SK-N-SH (cell line): ENCODE measurements at regions not wholly inside any gene's neighbourhood (a gene's known extent, or its start where the extent isn't known, plus 50 kb on each side); places are given as distances from the start of the nearest gene placed in this dataset.

Experiments used
- CTCF ChIA-PET: fragments of 300-600, 350-600 bp; formaldehyde crosslinking; extraction: SDS; loops from one replicate; lab custom pipeline; 2021; lab: Yijun Ruan, JAX
- POLR2A ChIA-PET: fragments of 350-600 bp; sonication (Branson Sonifier 250); formaldehyde crosslinking; extraction: SDS; loops from one replicate; lab custom pipeline; 2020; ENCODE audit warnings: antibody characterized with exemption, inconsistent platforms; lab: Yijun Ruan, JAX
- DNase-seq: peaks from one replicate; pipeline ENCODE4 v3.0.0; 2012
- H2AFZ ChIP-seq: fragments of 200-600 bp; sonication (generic); 2 replicates; pipeline ENCODE4 v1.8.1; 2016; ENCODE audit warnings: antibody characterized with exemption, mild to moderate bottlenecking, low read depth
- H3F3A ChIP-seq: fragments of 200-600 bp; sonication (generic); replicated peaks from 2 replicates; pipeline ENCODE3; 2016; ENCODE audit warnings: antibody characterized with exemption, mild to moderate bottlenecking; ENCODE audit not compliant: insufficient read depth
- H3K27ac ChIP-seq, 2 experiments: fragments of 200-500 bp in 1 of 2; fragments of 200-600 bp in 1 of 2; sonication (Bioruptor generic) in 1 of 2; sonication (generic), shearing (Covaris generic) in 1 of 2; 2 replicates each; pipeline versions ENCODE4 v1.5.1 to v1.6.1; 2014 to 2016; ENCODE audit warnings: low read depth in 2 of 2, inconsistent platforms in 1 of 2, low read length in 1 of 2, mild to moderate bottlenecking in 1 of 2, mixed read lengths in 1 of 2
- H3K27me3 ChIP-seq: fragments of 200-600 bp; sonication (generic), shearing (Covaris generic); 2 replicates; pipeline ENCODE4 v1.6.1; 2016; ENCODE audit warnings: mixed run types; ENCODE audit not compliant: insufficient read depth
- H3K36me3 ChIP-seq, 2 experiments: fragments of 200-500 bp in 1 of 2; fragments of 200-600 bp in 1 of 2; sonication (Bioruptor generic) in 1 of 2; sonication (generic) in 1 of 2; replicated peaks in 1 of 2; 2 replicates each; pipeline versions ENCODE3 to v1.5.1; 2014 to 2016; ENCODE audit warnings: low read length in 1 of 2, mild to moderate bottlenecking in 1 of 2; ENCODE audit not compliant: insufficient read depth in 2 of 2, control insufficient read depth in 1 of 2
- H3K4me1 ChIP-seq, 2 experiments: fragments of 200-500 bp in 1 of 2; fragments of 200-600 bp in 1 of 2; sonication (Bioruptor generic) in 1 of 2; sonication (generic), shearing (Covaris generic) in 1 of 2; 2 replicates each; pipeline versions ENCODE4 v1.5.1 to v1.6.1; 2014 to 2016; ENCODE audit warnings: low read depth in 1 of 2, low read length in 1 of 2, mixed run types in 1 of 2; ENCODE audit not compliant: insufficient read depth in 2 of 2, control insufficient read depth in 1 of 2
- H3K4me2 ChIP-seq: fragments of 200-600 bp; sonication (generic), shearing (Covaris generic); 2 replicates; pipeline ENCODE4 v1.6.1; 2017; ENCODE audit warnings: mixed run types
- H3K4me3 ChIP-seq, 2 experiments: fragments of 200-500 bp in 1 of 2; fragments of 200-600 bp in 1 of 2; sonication (Bioruptor generic) in 1 of 2; sonication (generic), shearing (Covaris generic) in 1 of 2; 2 replicates each; pipeline versions ENCODE4 v1.5.1 to v1.8.1; 2014 to 2016; ENCODE audit warnings: low read depth in 2 of 2, inconsistent platforms in 1 of 2, low read length in 1 of 2, mild to moderate bottlenecking in 1 of 2, mixed read lengths in 1 of 2, moderate library complexity in 1 of 2
- H3K79me2 ChIP-seq: fragments of 200-600 bp; sonication (generic); 2 replicates; pipeline ENCODE4 v1.8.1; 2017; ENCODE audit warnings: mild to moderate bottlenecking; ENCODE audit not compliant: insufficient read depth
- H3K9ac ChIP-seq: fragments of 200-600 bp; sonication (generic); 2 replicates; pipeline ENCODE4 v1.6.1; 2017; ENCODE audit warnings: mixed run types
- H3K9me2 ChIP-seq: fragments of 200-600 bp; sonication (generic); 2 replicates; pipeline ENCODE4 v1.6.1; 2017; ENCODE audit warnings: mixed run types
- H3K9me3 ChIP-seq: fragments of 200-600 bp; sonication (generic); 2 replicates; pipeline ENCODE4 v1.6.1; 2017; ENCODE audit warnings: mixed run types, mild to moderate bottlenecking, moderate library complexity
- H4K20me1 ChIP-seq: fragments of 200-600 bp; sonication (generic); 2 replicates; pipeline ENCODE4 v1.6.1; 2017; ENCODE audit warnings: mild to moderate bottlenecking, mixed run types; ENCODE audit not compliant: insufficient read depth
- GATA2 ChIP-seq: sonication (generic); formaldehyde crosslinking; IDR thresholded peaks from 2 replicates; pipeline ENCODE4 v1.5.0; 2020; ENCODE audit warnings: mild to moderate bottlenecking, missing genetic modification reagents
- MXI1 ChIP-seq: IDR thresholded peaks from 2 replicates; pipeline ENCODE4 v1.6.1; 2012; ENCODE audit warnings: mild to moderate bottlenecking, low read depth, low read length, improper control_type of control experiment
- NFIC ChIP-seq: IDR thresholded peaks from 2 replicates; pipeline ENCODE4 v1.4.0; 2012; ENCODE audit warnings: borderline replicate concordance
- RAD21 ChIP-seq: IDR thresholded peaks from 2 replicates; pipeline ENCODE4 v1.6.1; 2012; ENCODE audit warnings: mild to moderate bottlenecking, low read length
- RCOR1 ChIP-seq: fragments of 150-350 bp; IDR thresholded peaks from 2 replicates; pipeline ENCODE4 v1.6.1; 2017; ENCODE audit warnings: antibody characterized with exemption, low read length
- RXRA ChIP-seq: IDR thresholded peaks from 2 replicates; pipeline ENCODE4 v1.4.0; 2012; ENCODE audit warnings: low read depth, mild to moderate bottlenecking, borderline replicate concordance
- SIN3A ChIP-seq: IDR thresholded peaks from 2 replicates; pipeline ENCODE4 v1.6.1; 2012; ENCODE audit warnings: low read depth, mild to moderate bottlenecking, low read length, moderate library complexity, borderline replicate concordance
- TAF1 ChIP-seq: IDR thresholded peaks from 2 replicates; pipeline ENCODE4 v1.6.1; 2012; ENCODE audit warnings: low read depth, mild to moderate bottlenecking, low read length, moderate library complexity, borderline replicate concordance
- YY1 ChIP-seq: IDR thresholded peaks from 2 replicates; pipeline ENCODE4 v1.4.0; 2012; ENCODE audit warnings: low read depth, mild to moderate bottlenecking
- WGBS: methylation state at CpG from one replicate; pipeline ENCODE4 v1.1.6; 2017; ENCODE audit warnings: low lambda C conversion rate; 5-methylcytosine and 5-hydroxymethylcytosine counted together
- TF ChIP-seq, protein P1 (sequence below): fragments of 150-350 bp; IDR thresholded peaks from 2 replicates; pipeline ENCODE4 v1.6.1; 2016; ENCODE audit warnings: mild to moderate bottlenecking, low read depth, low read length
- TF ChIP-seq, protein P2 (sequence below): IDR thresholded peaks from 2 replicates; pipeline ENCODE4 v1.4.0; 2012; ENCODE audit warnings: low read depth
- TF ChIP-seq, protein P3 (sequence below): IDR thresholded peaks from 2 replicates; pipeline ENCODE4 v1.4.0; 2012; ENCODE audit warnings: low read depth, borderline replicate concordance
- TF ChIP-seq, protein P4 (sequence below): IDR thresholded peaks from 2 replicates; pipeline ENCODE4; 2012

DNA sequence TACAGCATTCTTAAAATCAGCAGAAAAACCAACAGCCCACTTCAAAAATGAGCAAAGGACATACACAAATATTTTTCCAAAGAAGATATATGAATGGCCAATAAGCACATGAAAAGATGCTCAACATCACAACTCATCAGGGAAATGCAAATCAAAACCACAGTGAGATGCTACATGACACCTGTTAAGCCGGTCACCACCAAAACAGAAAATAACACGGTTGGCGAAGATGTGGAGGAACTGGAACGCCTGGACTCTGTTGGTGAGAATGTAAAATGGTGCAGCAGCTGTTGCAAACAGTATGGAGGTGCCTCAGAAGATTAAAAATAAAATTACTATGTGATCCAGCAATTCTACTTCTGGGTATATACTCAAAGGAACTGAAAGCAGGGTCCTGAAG lies 184.8 kb downstream of the INHBB start:
- Histone ChIP-seq H3K4me2 (no peak overlapping the region), H2AFZ (no peak overlapping the region), H3K9ac (no peak overlapping the region), H3K79me2 (no peaks in the 10 kb centered on the region), H3K27ac (no peak overlapping the region), H3K4me1 (no peaks in the 10 kb centered on the region)
- no peak for DNase-seq
- CTCF ChIA-PET: no interaction called here
- POLR2A ChIA-PET: no interaction called here
- TF ChIP-seq, protein P1, sequence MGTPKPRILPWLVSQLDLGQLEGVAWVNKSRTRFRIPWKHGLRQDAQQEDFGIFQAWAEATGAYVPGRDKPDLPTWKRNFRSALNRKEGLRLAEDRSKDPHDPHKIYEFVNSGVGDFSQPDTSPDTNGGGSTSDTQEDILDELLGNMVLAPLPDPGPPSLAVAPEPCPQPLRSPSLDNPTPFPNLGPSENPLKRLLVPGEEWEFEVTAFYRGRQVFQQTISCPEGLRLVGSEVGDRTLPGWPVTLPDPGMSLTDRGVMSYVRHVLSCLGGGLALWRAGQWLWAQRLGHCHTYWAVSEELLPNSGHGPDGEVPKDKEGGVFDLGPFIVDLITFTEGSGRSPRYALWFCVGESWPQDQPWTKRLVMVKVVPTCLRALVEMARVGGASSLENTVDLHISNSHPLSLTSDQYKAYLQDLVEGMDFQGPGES: no peak
- TF ChIP-seq GATA2 (CRISPR knock-in tag): no peak
- no peak for TF ChIP-seq NFIC
- TF ChIP-seq MXI1: no peak
- TF ChIP-seq YY1: no peak
- TF ChIP-seq, protein P2, sequence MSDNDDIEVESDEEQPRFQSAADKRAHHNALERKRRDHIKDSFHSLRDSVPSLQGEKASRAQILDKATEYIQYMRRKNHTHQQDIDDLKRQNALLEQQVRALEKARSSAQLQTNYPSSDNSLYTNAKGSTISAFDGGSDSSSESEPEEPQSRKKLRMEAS: no peak
- TF ChIP-seq RAD21: no peak
- TF ChIP-seq, protein P3, sequence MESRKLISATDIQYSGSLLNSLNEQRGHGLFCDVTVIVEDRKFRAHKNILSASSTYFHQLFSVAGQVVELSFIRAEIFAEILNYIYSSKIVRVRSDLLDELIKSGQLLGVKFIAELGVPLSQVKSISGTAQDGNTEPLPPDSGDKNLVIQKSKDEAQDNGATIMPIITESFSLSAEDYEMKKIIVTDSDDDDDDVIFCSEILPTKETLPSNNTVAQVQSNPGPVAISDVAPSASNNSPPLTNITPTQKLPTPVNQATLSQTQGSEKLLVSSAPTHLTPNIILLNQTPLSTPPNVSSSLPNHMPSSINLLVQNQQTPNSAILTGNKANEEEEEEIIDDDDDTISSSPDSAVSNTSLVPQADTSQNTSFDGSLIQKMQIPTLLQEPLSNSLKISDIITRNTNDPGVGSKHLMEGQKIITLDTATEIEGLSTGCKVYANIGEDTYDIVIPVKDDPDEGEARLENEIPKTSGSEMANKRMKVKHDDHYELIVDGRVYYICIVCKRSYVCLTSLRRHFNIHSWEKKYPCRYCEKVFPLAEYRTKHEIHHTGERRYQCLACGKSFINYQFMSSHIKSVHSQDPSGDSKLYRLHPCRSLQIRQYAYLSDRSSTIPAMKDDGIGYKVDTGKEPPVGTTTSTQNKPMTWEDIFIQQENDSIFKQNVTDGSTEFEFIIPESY: no peak
- no peak for TF ChIP-seq SIN3A
- TF ChIP-seq, protein P4, sequence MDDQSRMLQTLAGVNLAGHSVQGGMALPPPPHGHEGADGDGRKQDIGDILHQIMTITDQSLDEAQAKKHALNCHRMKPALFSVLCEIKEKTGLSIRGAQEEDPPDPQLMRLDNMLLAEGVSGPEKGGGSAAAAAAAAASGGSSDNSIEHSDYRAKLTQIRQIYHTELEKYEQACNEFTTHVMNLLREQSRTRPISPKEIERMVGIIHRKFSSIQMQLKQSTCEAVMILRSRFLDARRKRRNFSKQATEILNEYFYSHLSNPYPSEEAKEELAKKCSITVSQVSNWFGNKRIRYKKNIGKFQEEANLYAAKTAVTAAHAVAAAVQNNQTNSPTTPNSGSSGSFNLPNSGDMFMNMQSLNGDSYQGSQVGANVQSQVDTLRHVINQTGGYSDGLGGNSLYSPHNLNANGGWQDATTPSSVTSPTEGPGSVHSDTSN: no peak
- TF ChIP-seq, all 33 proteins: peak for 0
- WGBS: 69% methylated on average over 4 of the region's 4 CpGs
- Histone ChIP-seq H3K9me3 (no peaks in the 10 kb centered on the region), H3K4me3 (no peak overlapping the region), H4K20me1 (no peaks in the 10 kb centered on the region), H3K36me3 (no peaks in the 10 kb centered on the region), H3K9me2 (no peaks in the 10 kb centered on the region), H3F3A (no peaks in the 10 kb centered on the region), H3K27me3 (peaks cover 8% of the 10 kb centered on the region; the same call in 1 of the 2 replicates)

DNA sequence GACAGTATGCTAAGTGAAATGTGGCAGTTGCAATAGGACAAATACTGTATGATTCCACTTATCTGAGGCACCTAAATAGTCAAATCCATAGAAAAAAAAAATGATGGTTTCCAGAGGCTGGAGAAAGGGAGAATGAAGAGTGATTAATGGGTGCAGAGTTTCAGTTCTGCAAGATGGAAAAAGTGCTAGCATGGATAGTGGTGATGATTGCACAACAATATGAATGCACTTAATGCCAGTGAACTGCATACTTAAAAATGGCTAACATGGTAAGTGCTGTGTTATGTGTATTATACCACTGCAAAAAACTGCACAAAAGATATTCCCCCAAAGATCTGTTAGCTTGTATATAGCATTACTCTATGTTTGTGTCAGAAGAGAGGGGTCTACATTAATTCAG lies 185.4 kb downstream of the INHBB start:
- TF ChIP-seq RXRA (no peak), RCOR1 (no peak), TAF1 (no peak)
- TF ChIP-seq, protein P3: no peak
- TF ChIP-seq, all 33 proteins: peak for 0
- Histone ChIP-seq H3K36me3 (no peaks in the 10 kb centered on the region), H2AFZ (no peak overlapping the region), H4K20me1 (no peaks in the 10 kb centered on the region), H3K4me2 (no peak overlapping the region), H3K9me3 (no peaks in the 10 kb centered on the region), H3K27ac (no peak overlapping the region), H3K9me2 (no peaks in the 10 kb centered on the region), H3K4me1 (no peaks in the 10 kb centered on the region), H3K79me2 (no peaks in the 10 kb centered on the region), H3K27me3 (peaks cover 8% of the 10 kb centered on the region; the same call in 1 of the 2 replicates), H3K4me3 (no peak overlapping the region), H3K9ac (no peak overlapping the region), H3F3A (no peaks in the 10 kb centered on the region)
- CTCF ChIA-PET: no interaction called here
- no peak for DNase-seq
- POLR2A ChIA-PET: no interaction called here
